K562 (cell line): ENCODE measurements at regions not wholly inside any gene's neighbourhood (a gene's known extent, or its start where the extent isn't known, plus 50 kb on each side); places are given as distances from the start of the nearest gene placed in this dataset.

Source experiments
- ATAC-seq: fragments of 200-7000 bp; cut with Tn5 transposase; 3 replicates; pipeline ENCODE4 v1.9.1; 2020; ENCODE audit warnings: moderate library complexity
- BruUV-seq: library from RNA; stranded (reverse); fragments of 400-500 nt; replicated peaks from 2 replicates; lab custom pipeline; 2021; lab: Mats Ljungman, UMichigan
- CTCF ChIA-PET: fragments of 300-600 bp; formaldehyde crosslinking; extraction: SDS; loops from one replicate; lab custom pipeline; 2021; ENCODE audit warnings: low intra/inter-chr PET ratio; lab: Yijun Ruan, JAX
- POLR2A ChIA-PET: fragments of 300-600, 350-650 bp; sonication (Branson Sonifier 250); formaldehyde crosslinking; extraction: SDS; loops from one replicate; lab custom pipeline; 2021; ENCODE audit warnings: antibody characterized with exemption, inconsistent platforms; lab: Yijun Ruan, JAX
- DNase-seq, 4 experiments: peaks; one replicate each; pipeline versions ENCODE4 v3.0.0 to v3.0.0-alpha.2; 2011 to 2018; ENCODE audit warnings: low spot score in 3 of 4, mixed read lengths in 3 of 4; ENCODE audit errors: extremely low read depth in 1 of 4
- FAIRE-seq: peaks from 2 replicates; lab custom pipeline; 2011; peaks lifted over from hg19 to GRCh38; lab: Jason Lieb, UNC
- H2AFZ ChIP-seq: 2 replicates; pipeline ENCODE4 v1.6.0; 2011; ENCODE audit warnings: low read depth, low read length, control low read depth, inconsistent platforms
- H3K27ac ChIP-seq: fragments of 200-600 bp; 3 replicates; pipeline ENCODE4 v1.8.0; 2011; ENCODE audit warnings: low read depth, mild to moderate bottlenecking, control low read depth, inconsistent platforms, low read length, moderate library complexity, mixed read lengths; ENCODE audit errors: extremely low read depth
- H3K27me3 ChIP-seq, 2 experiments: fragments of 300-600 bp in 1 of 2; 2 replicates in 1 of 2; 3 replicates in 1 of 2; pipeline versions ENCODE4 v1.6.0 to v1.8.0; 2011; ENCODE audit warnings: inconsistent platforms in 2 of 2, low read length in 2 of 2, mild to moderate bottlenecking in 1 of 2, mixed read lengths in 1 of 2, moderate library complexity in 1 of 2; ENCODE audit not compliant: control insufficient read depth in 2 of 2, insufficient read depth in 2 of 2
- H3K36me3 ChIP-seq: fragments of 300-600 bp; 3 replicates; pipeline ENCODE4 v1.8.0; 2011; ENCODE audit warnings: mild to moderate bottlenecking, low read length, inconsistent platforms; ENCODE audit not compliant: control insufficient read depth, insufficient read depth
- H3K4me1 ChIP-seq, 2 experiments: fragments of 200-600 bp in 1 of 2; replicated peaks in 1 of 2; 2 replicates in 1 of 2; 3 replicates in 1 of 2; pipeline versions ENCODE4 v1.5.1 to v1.8.0; 2011; ENCODE audit warnings: inconsistent platforms in 2 of 2, low read length in 2 of 2, mild to moderate bottlenecking in 1 of 2, mixed read lengths in 1 of 2, moderate library complexity in 1 of 2; ENCODE audit not compliant: control insufficient read depth in 2 of 2, insufficient read depth in 2 of 2
- H3K4me2 ChIP-seq: 2 replicates; pipeline ENCODE4 v1.6.1; 2011; ENCODE audit warnings: low read length, control low read depth, inconsistent platforms, mixed read lengths; ENCODE audit not compliant: insufficient read depth
- H3K4me3 ChIP-seq: fragments of 200-600 bp; sonication (generic), shearing (Covaris generic); 2 replicates; pipeline ENCODE4 v1.5.1; 2016; ENCODE audit warnings: control low read depth, inconsistent platforms
- H3K79me2 ChIP-seq: fragments of 200-600 bp; 3 replicates; pipeline ENCODE4 v1.8.0; 2011; ENCODE audit warnings: low read length, inconsistent platforms; ENCODE audit not compliant: control insufficient read depth, insufficient read depth
- H3K9ac ChIP-seq, 2 experiments: 2 replicates each; pipeline versions ENCODE4 v1.6.0 to v1.6.1; 2011; ENCODE audit warnings: low read depth in 2 of 2, low read length in 2 of 2, control low read depth in 1 of 2, inconsistent platforms in 1 of 2, mild to moderate bottlenecking in 1 of 2, mixed read lengths in 1 of 2; ENCODE audit not compliant: insufficient read depth in 1 of 2
- H3K9me1 ChIP-seq: one replicate; pipeline ENCODE4 v1.6.0; 2011; ENCODE audit warnings: inconsistent platforms, mild to moderate bottlenecking, low read length, moderate library complexity; ENCODE audit not compliant: control insufficient read depth, insufficient read depth
- H3K9me3 ChIP-seq: replicated peaks from 2 replicates; pipeline ENCODE4 v1.5.1; 2011; ENCODE audit warnings: low read depth, low read length, inconsistent platforms; ENCODE audit not compliant: control insufficient read depth, insufficient read depth
- H4K20me1 ChIP-seq: replicated peaks from 2 replicates; pipeline ENCODE4 v1.6.1; 2011; ENCODE audit warnings: low read length, inconsistent platforms, mixed read lengths; ENCODE audit not compliant: control insufficient read depth, insufficient read depth
- C11orf30 ChIP-seq: fragments of 450-650 bp; IDR thresholded peaks from 2 replicates; pipeline ENCODE4 v1.6.1; 2016; ENCODE audit warnings: low read depth, mild to moderate bottlenecking
- HEY1 ChIP-seq: fragments of 250-450 bp; sonication (Bioruptor Pico); IDR thresholded peaks from 2 replicates; pipeline ENCODE4 v1.5.0; 2020; ENCODE audit warnings: mild to moderate bottlenecking, moderate library complexity, borderline replicate concordance
- SAP30 ChIP-seq: fragments of 200-600 bp; sonication (generic); IDR thresholded peaks from 2 replicates; pipeline ENCODE4 v1.6.1; 2012; ENCODE audit warnings: borderline replicate concordance, low read depth, mild to moderate bottlenecking, moderate library complexity, low read length, control low read depth, inconsistent platforms; ENCODE audit not compliant: insufficient read depth, poor library complexity, severe bottlenecking
- SMC3 ChIP-seq: conservative IDR thresholded peaks from 2 replicates; pipeline ENCODE4 v1.6.1; 2011; ENCODE audit warnings: low read depth, low read length, improper control_type of control experiment; ENCODE audit not compliant: insufficient read depth
- ZNF316 ChIP-seq: fragments of 450-650 bp; IDR thresholded peaks from 2 replicates; pipeline ENCODE4 v1.6.1; 2016
- ZNF668 ChIP-seq: fragments of 250-450 bp; sonication (Bioruptor Pico); IDR thresholded peaks from 2 replicates; pipeline ENCODE4 v1.8.0; 2022; ENCODE audit warnings: mild to moderate bottlenecking, inconsistent platforms
- WGBS: fragments of 100-300 bp; shearing (Covaris generic); methylation state at CpG from one replicate; pipeline ENCODE4 v1.1.6; 2016; ENCODE audit warnings: low coverage, mixed read lengths; ENCODE audit not compliant: insufficient coverage; ENCODE audit errors: missing lambda C conversion rate; 5-methylcytosine and 5-hydroxymethylcytosine counted together
- in situ Hi-C: fragments of 300-500 bp; cut with MboI; formaldehyde crosslinking; loops from 4 replicates; pipeline ENCODE4 v1.15.0; 2018; ENCODE audit warnings: inconsistent platforms, mixed read lengths
- intact Hi-C: fragments of 100-400 bp; cut with micrococcal nuclease; formaldehyde crosslinking; loops from 2 replicates; pipeline ENCODE4 v1.14.2; 2022

GRCh38 chr5:175257128-175257846 lies 186.7 kb downstream of the DRD1 start:
- POLR2A ChIA-PET, result interaction anchor here (0.6 kb wide), 1 partner anchor 196 kb away, joined by 3 read pairs; no protein-coding TSS in a partner anchor
- no peaks in the 10 kb centered on the region for H3K4me1 ChIP-seq
- intact Hi-C loops, result no loop called here
- H3K9me1 ChIP-seq, result no peaks in the 10 kb centered on the region
- CTCF ChIA-PET, result no interaction called here
- no peaks in the 10 kb centered on the region for H3K79me2 ChIP-seq
- H3K9ac ChIP-seq, result no peak overlapping the region
- ATAC-seq (no peak), FAIRE-seq (no peak), DNase-seq (no peak)
- H3K4me2 ChIP-seq, result no peak overlapping the region
- no peak overlapping the region for H2AFZ ChIP-seq
- no peaks in the 10 kb centered on the region for H4K20me1 ChIP-seq
- H3K27ac ChIP-seq, result no peak overlapping the region
- H3K4me3 ChIP-seq, result no peak overlapping the region
- 3% methylated on average over 4 of the region's 4 CpGs for WGBS
- peaks cover 0 to 3% of the 10 kb centered on the region in 2 experiments; a peak in 1 of 5 replicates for H3K27me3 ChIP-seq
- no TSS peak for BruUV-seq
- TF ChIP-seq C11orf30, result peak; percentile 39; the same call in 1 of the 2 replicates
- TF ChIP-seq ZNF668 (CRISPR knock-in tag), result no peak
- no peak for TF ChIP-seq HEY1
- TF ChIP-seq ZNF316, result peak; percentile 63
- no peak for TF ChIP-seq SAP30
- TF ChIP-seq SMC3, result no peak
- TF ChIP-seq, all 486 proteins: peak for 2
- Histone ChIP-seq H3K9me3 (no peaks in the 10 kb centered on the region), H3K36me3 (no peaks in the 10 kb centered on the region)
- in situ Hi-C loops, result no loop called here
